HepG2 (cell line): ENCODE measurements at regions not wholly inside any gene's neighbourhood (a gene's known extent, or its start where the extent isn't known, plus 50 kb on each side); places are given as distances from the start of the nearest gene placed in this dataset.

Source experiments
- ATAC-seq: fragments of 200-7000 bp; cut with Tn5 transposase; 3 replicates; pipeline ENCODE4 v1.9.1; 2020; ENCODE audit warnings: mild to moderate bottlenecking, moderate library complexity
- BruUV-seq: library from RNA; stranded (reverse); fragments of 400-500 nt; replicated peaks from 2 replicates; lab custom pipeline; 2021; lab: Mats Ljungman, UMichigan
- CTCF ChIA-PET: fragments of 300-600 bp; formaldehyde crosslinking; extraction: SDS; loops from one replicate; lab custom pipeline; 2021; ENCODE audit warnings: low total read pairs, inconsistent platforms, low intra/inter-chr PET ratio; lab: Yijun Ruan, JAX
- POLR2A ChIA-PET: fragments of 350-600 bp; sonication (Branson Sonifier 250); formaldehyde crosslinking; loops from one replicate; lab custom pipeline; 2020; ENCODE audit warnings: antibody characterized with exemption, inconsistent platforms; lab: Yijun Ruan, JAX
- DNase-seq: peaks from one replicate; pipeline ENCODE4 v3.0.0-alpha.2; 2015; ENCODE audit warnings: low spot score
- FAIRE-seq: peaks from 3 replicates; lab custom pipeline; 2011; peaks lifted over from hg19 to GRCh38; lab: Jason Lieb, UNC
- H2AFZ ChIP-seq: one replicate; pipeline ENCODE4 v1.6.1; 2011; ENCODE audit warnings: low read length, inconsistent platforms
- H3K27ac ChIP-seq: fragments of 300-600 bp; 3 replicates; pipeline ENCODE4 v1.8.0; 2011; ENCODE audit warnings: mixed run types, mild to moderate bottlenecking, mixed read lengths, low read length, inconsistent platforms; ENCODE audit not compliant: insufficient read depth; ENCODE audit errors: extremely low read length
- H3K27me3 ChIP-seq, 2 experiments: fragments of 200-600 bp in 1 of 2; 2 replicates in 1 of 2; 3 replicates in 1 of 2; pipeline versions ENCODE4 v1.6.0 to v1.8.0; 2011; ENCODE audit warnings: low read length in 2 of 2, mild to moderate bottlenecking in 2 of 2, moderate library complexity in 2 of 2, inconsistent platforms in 1 of 2; ENCODE audit not compliant: insufficient read depth in 2 of 2, control insufficient read depth in 1 of 2
- H3K36me3 ChIP-seq, 2 experiments: fragments of 200-600 bp in 1 of 2; replicated peaks in 1 of 2; 2 replicates in 1 of 2; 3 replicates in 1 of 2; pipeline versions ENCODE4 v1.5.1 to v1.8.0; 2011; ENCODE audit warnings: low read length in 2 of 2, inconsistent platforms in 1 of 2; ENCODE audit not compliant: insufficient read depth in 2 of 2, control insufficient read depth in 1 of 2
- H3K4me1 ChIP-seq: 2 replicates; pipeline ENCODE4 v1.5.1; 2012; ENCODE audit warnings: low read length, inconsistent platforms; ENCODE audit not compliant: insufficient read depth
- H3K4me2 ChIP-seq: 2 replicates; pipeline ENCODE4 v1.6.0; 2011; ENCODE audit warnings: low read depth, low read length, inconsistent platforms
- H3K4me3 ChIP-seq, 3 experiments: fragments of 200-600 bp in 1 of 3; sonication (generic), shearing (Covaris generic) in 1 of 3; replicated peaks in 1 of 3; 2 replicates each; pipeline ENCODE4 v1.5.1; 2011 to 2016; ENCODE audit warnings: low read length in 3 of 3, inconsistent platforms in 2 of 3, low read depth in 2 of 3, mild to moderate bottlenecking in 2 of 3, control low read depth in 1 of 3, mixed read lengths in 1 of 3; ENCODE audit not compliant: insufficient read depth in 1 of 3
- H3K79me2 ChIP-seq: one replicate; pipeline ENCODE4 v1.6.1; 2011; ENCODE audit warnings: low read length, inconsistent platforms; ENCODE audit not compliant: insufficient read depth
- H3K9ac ChIP-seq: 2 replicates; pipeline ENCODE4 v1.6.0; 2011; ENCODE audit warnings: mild to moderate bottlenecking, low read depth, low read length, inconsistent platforms; ENCODE audit not compliant: insufficient read depth
- H3K9me3 ChIP-seq: 2 replicates; pipeline ENCODE4 v1.5.1; 2012; ENCODE audit warnings: mild to moderate bottlenecking, low read length
- H4K20me1 ChIP-seq: 2 replicates; pipeline ENCODE4 v1.6.0; 2011; ENCODE audit warnings: inconsistent platforms, mild to moderate bottlenecking, low read length, moderate library complexity; ENCODE audit not compliant: insufficient read depth
- CREB1 ChIP-seq, 2 experiments: fragments of 450-650 bp in 1 of 2; IDR thresholded peaks; 2 replicates each; pipeline ENCODE4 v1.6.1; 2016 to 2017; ENCODE audit warnings: control low read depth in 1 of 2, mild to moderate bottlenecking in 1 of 2, missing compliant biosample characterization in 1 of 2, missing genetic modification characterization in 1 of 2
- ISX ChIP-seq: sonication (generic); formaldehyde crosslinking; conservative IDR thresholded peaks from 2 replicates; pipeline ENCODE4 v1.5.0; 2020; ENCODE audit warnings: missing genetic modification reagents
- MTF1 ChIP-seq: sonication (generic); formaldehyde crosslinking; IDR thresholded peaks from 2 replicates; pipeline ENCODE4 v1.5.0; 2020; ENCODE audit warnings: missing genetic modification reagents
- NFE2L1 ChIP-seq: sonication (generic); formaldehyde crosslinking; IDR thresholded peaks from 2 replicates; pipeline ENCODE4 v1.4.0; 2020; ENCODE audit warnings: missing genetic modification reagents, mild to moderate bottlenecking, borderline replicate concordance
- NFRKB ChIP-seq: fragments of 450-650 bp; IDR thresholded peaks from 2 replicates; pipeline ENCODE4 v1.6.1; 2017
- RFX3 ChIP-seq: IDR thresholded peaks from 2 replicates; pipeline ENCODE4 v1.6.1; 2016; ENCODE audit warnings: missing biosample characterization, missing genetic modification reagents
- RFX5 ChIP-seq: IDR thresholded peaks from 2 replicates; pipeline ENCODE4 v1.6.1; 2011; ENCODE audit warnings: low read depth, low read length, improper control_type of control experiment
- SAP130 ChIP-seq: IDR thresholded peaks from 2 replicates; pipeline ENCODE4 v1.6.1; 2016; ENCODE audit warnings: low read depth
- SIX4 ChIP-seq: sonication (generic); formaldehyde crosslinking; IDR thresholded peaks from 2 replicates; pipeline ENCODE4 v1.4.0; 2020; ENCODE audit warnings: missing genetic modification reagents
- SKIL ChIP-seq: sonication (generic); formaldehyde crosslinking; IDR thresholded peaks from 2 replicates; pipeline ENCODE4 v1.8.0; 2022; ENCODE audit warnings: missing genetic modification reagents, mild to moderate bottlenecking, moderate library complexity, borderline replicate concordance
- SMC3 ChIP-seq: IDR thresholded peaks from 2 replicates; pipeline ENCODE4 v1.6.1; 2011; ENCODE audit warnings: low read length, improper control_type of control experiment
- ZBTB34 ChIP-seq: sonication (generic); formaldehyde crosslinking; IDR thresholded peaks from 2 replicates; pipeline ENCODE4 v1.8.0; 2022; ENCODE audit warnings: mild to moderate bottlenecking, missing genetic modification reagents
- ZFP36L1 ChIP-seq: sonication (generic); formaldehyde crosslinking; IDR thresholded peaks from 2 replicates; pipeline ENCODE4 v1.8.0; 2022; ENCODE audit warnings: mild to moderate bottlenecking, missing genetic modification reagents, moderate library complexity
- ZNF468 ChIP-seq: sonication (generic); formaldehyde crosslinking; IDR thresholded peaks from 2 replicates; pipeline ENCODE4 v1.8.0; 2022; ENCODE audit warnings: mild to moderate bottlenecking, moderate library complexity, missing genetic modification reagents
- ZNF512B ChIP-seq: sonication (generic); formaldehyde crosslinking; IDR thresholded peaks from 2 replicates; pipeline ENCODE4 v1.5.1; 2020; ENCODE audit warnings: missing genetic modification reagents, mild to moderate bottlenecking, borderline replicate concordance
- ZNF557 ChIP-seq: sonication (generic); formaldehyde crosslinking; IDR thresholded peaks from 2 replicates; pipeline ENCODE4 v1.4.0; 2020; ENCODE audit warnings: missing genetic modification reagents
- ZNF574 ChIP-seq: sonication (generic); formaldehyde crosslinking; IDR thresholded peaks from 2 replicates; pipeline ENCODE4 v1.4.0; 2020; ENCODE audit warnings: missing genetic modification reagents
- ZSCAN9 ChIP-seq: IDR thresholded peaks from 2 replicates; pipeline ENCODE4 v1.6.1; 2016; ENCODE audit warnings: borderline replicate concordance
- WGBS: methylation state at CpG from one replicate; pipeline ENCODE4 v1.1.6; 2017; ENCODE audit warnings: low lambda C conversion rate; 5-methylcytosine and 5-hydroxymethylcytosine counted together
- in situ Hi-C: cut with HindIII; loops from 2 replicates; pipeline ENCODE4 v1.10.0; 2017; ENCODE audit warnings: low pct_unique_long_range_greater_than_20kb; ENCODE audit not compliant: extremely low pct_ligation_motif_present
- intact Hi-C: fragments of 100-400 bp; cut with micrococcal nuclease; formaldehyde crosslinking; loops from one replicate; pipeline ENCODE4 v1.10.0; 2022; ENCODE audit not compliant: unreplicated experiment

DNA sequence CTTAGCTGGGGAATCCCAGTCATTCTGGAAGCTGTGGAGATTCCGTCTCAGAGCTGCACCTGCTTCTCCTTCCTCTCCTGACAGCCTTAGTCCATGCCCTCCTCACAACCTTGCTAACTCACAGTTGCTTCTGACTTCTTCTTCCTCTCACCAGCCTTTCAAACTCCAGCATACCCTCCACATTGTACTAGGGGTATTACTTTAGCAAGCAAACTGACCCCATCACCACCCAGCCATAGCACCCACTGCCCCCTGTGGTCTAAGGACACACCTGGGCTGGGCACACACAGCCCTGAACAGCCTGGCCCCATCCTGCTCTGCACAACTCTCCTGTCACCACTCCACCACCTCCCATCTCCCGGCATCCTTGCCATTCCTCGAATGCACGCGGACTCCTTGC is 208.2 kb downstream of the FBXO15 start:
- FAIRE-seq, result no peak
- CTCF ChIA-PET, result no interaction called here
- no peak for ATAC-seq
- TF ChIP-seq SMC3 (no peak), SAP130 (CRISPR knock-in tag) (no peak), ZBTB34 (no peak), ZNF512B (CRISPR knock-in tag) (no peak), CREB1 (IDR thresholded peaks at IDR 0.05) (no peak), CREB1 (CRISPR knock-in tag; IDR thresholded peaks at IDR 0.05) (no peak), ZNF574 (CRISPR knock-in tag) (no peak), ZSCAN9 (CRISPR knock-in tag) (no peak), RFX3 (CRISPR knock-in tag) (no peak), SIX4 (CRISPR knock-in tag) (no peak), SKIL (CRISPR knock-in tag) (no peak), RFX5 (no peak), NFRKB (no peak), ZFP36L1 (CRISPR knock-in tag) (no peak), ZNF468 (CRISPR knock-in tag) (no peak), ISX (CRISPR knock-in tag) (no peak), ZNF557 (no peak), MTF1 (CRISPR knock-in tag) (no peak), NFE2L1 (no peak)
- Histone ChIP-seq H3K9ac (no peak overlapping the region), H3K4me2 (no peak overlapping the region), H3K9me3 (no peaks in the 10 kb centered on the region), H3K27me3 (0 out of 5 replicates have a peak, but pooled peaks cover 0 to 15% of the 10 kb centered on the region in 2 experiments), H3K27ac (no peak overlapping the region), H4K20me1 (no peaks in the 10 kb centered on the region), H3K36me3 (no peaks in the 10 kb centered on the region), H3K4me3 (no peak overlapping the region), H2AFZ (no peak overlapping the region), H3K4me1 (no peaks in the 10 kb centered on the region), H3K79me2 (no peaks in the 10 kb centered on the region)
- POLR2A ChIA-PET, result no interaction called here
- WGBS, result 8% methylated on average over 5 of the region's 5 CpGs
- intact Hi-C loops (no loop called here), in situ Hi-C loops (no loop called here)
- BruUV-seq, result no TSS peak
- DNase-seq, result no peak
